ENCODE measurements at regions not wholly inside any gene's neighbourhood (a gene's known extent, or its start where the extent isn't known, plus 50 kb on each side); places are given as distances from the start of the nearest gene placed in this dataset.
"Not testable (repeated sequence)": the region's sequence is repeated elsewhere in the genome, so short reads cannot be mapped to it uniquely, and the experiment has no call there.

GRCh38 chr14:41549821-41550607 is 56.7 kb upstream of the LRFN5 start:
- DNase-seq = no peak

- no peak for DNase-seq
These were observed 57.4 kb upstream of the LRFN5 start for GRCh38 chr14:41549282-41549681.

GRCh38 chr14:41548666-41549065 is 58.0 kb upstream of the LRFN5 start:
- no peak for DNase-seq

- DNase-seq = no peak
These were observed 65.3 kb upstream of the LRFN5 start for GRCh38 chr14:41541333-41541732.

- DNase-seq = no peak
These were observed 74.4 kb upstream of the LRFN5 start for GRCh38 chr14:41532255-41532654.

GRCh38 chr14:41521891-41522290 is 84.8 kb upstream of the LRFN5 start:
- no peak for DNase-seq

GRCh38 chr14:41518030-41518429 is 88.6 kb upstream of the LRFN5 start:
- DNase-seq = not testable (repeated sequence)

- no peak for DNase-seq
These were observed 100.1 kb upstream of the LRFN5 start for GRCh38 chr14:41506552-41506951.

GRCh38 chr14:41505491-41505890 is 101.2 kb upstream of the LRFN5 start:
- DNase-seq = no peak

- no peak for DNase-seq
These were observed 107.7 kb upstream of the LRFN5 start for GRCh38 chr14:41498959-41499358.

- peak; percentile 60 for DNase-seq
These were observed 116.4 kb upstream of the LRFN5 start for GRCh38 chr14:41490323-41490722.

- no peak for DNase-seq
These were observed 117.2 kb upstream of the LRFN5 start for GRCh38 chr14:41489315-41489972.

GRCh38 chr14:41488401-41488800 is 118.3 kb upstream of the LRFN5 start:
- DNase-seq = no peak

GRCh38 chr14:41482861-41483260 is 123.8 kb upstream of the LRFN5 start:
- peak; percentile 53 for DNase-seq

- no peak for DNase-seq
These were observed 130.2 kb upstream of the LRFN5 start for GRCh38 chr14:41476526-41476925.

GRCh38 chr14:41461380-41461779 is 145.3 kb upstream of the LRFN5 start:
- DNase-seq = no peak

- no peak for DNase-seq
These were observed 149.3 kb upstream of the LRFN5 start for GRCh38 chr14:41457393-41457792.

- no peak for DNase-seq
These were observed 157.6 kb upstream of the LRFN5 start for GRCh38 chr14:41449066-41449465.

- DNase-seq = no peak
These were observed 160.7 kb upstream of the LRFN5 start for GRCh38 chr14:41446008-41446407.

- DNase-seq = no peak
These were observed 183.2 kb upstream of the LRFN5 start for GRCh38 chr14:41423503-41423902.

- DNase-seq = not testable (repeated sequence)
These were observed 185.4 kb upstream of the LRFN5 start for GRCh38 chr14:41421308-41421707.

GRCh38 chr14:41419709-41420108 is 187.0 kb upstream of the LRFN5 start:
- DNase-seq = peak; percentile 3

- DNase-seq = peak; percentile 14
These were observed 187.8 kb upstream of the LRFN5 start for GRCh38 chr14:41418851-41419250.

GRCh38 chr14:41409806-41410205 is 196.9 kb upstream of the LRFN5 start:
- no peak for DNase-seq

GRCh38 chr14:41404126-41404525 is 202.6 kb upstream of the LRFN5 start:
- DNase-seq = no peak
